GM18519 (cell line): ENCODE measurements at regions not wholly inside any gene's neighbourhood (a gene's known extent, or its start where the extent isn't known, plus 50 kb on each side); places are given as distances from the start of the nearest gene placed in this dataset.

Experiments used
- ATAC-seq: cut with Tn5 transposase; IDR thresholded peaks from one replicate; pipeline ENCODE4 v1.9.1; 2021; ENCODE audit warnings: mild to moderate bottlenecking, moderate library complexity; ENCODE audit not compliant: unreplicated experiment, low FRiP score

- no peak for ATAC-seq
These were observed 529.3 kb downstream of the ANKRD50 start for GRCh38 chr4:124183231-124183630.

GRCh38 chr4:124183926-124184325 lies 528.6 kb downstream of the ANKRD50 start:
- no peak for ATAC-seq

GRCh38 chr4:124184792-124185191 lies 527.7 kb downstream of the ANKRD50 start:
- ATAC-seq, result no peak

- no peak for ATAC-seq
These were observed 523.9 kb downstream of the ANKRD50 start for GRCh38 chr4:124188595-124188994.

GRCh38 chr4:124189545-124189944 lies 523.0 kb downstream of the ANKRD50 start:
- no peak for ATAC-seq

- ATAC-seq, result peak; percentile 55
These were observed 521.2 kb downstream of the ANKRD50 start for GRCh38 chr4:124191329-124191728.

- no peak for ATAC-seq
These were observed 520.0 kb downstream of the ANKRD50 start for GRCh38 chr4:124192544-124192943.

- no peak for ATAC-seq
These were observed 513.3 kb downstream of the ANKRD50 start for GRCh38 chr4:124199185-124199584.

GRCh38 chr4:124199755-124200154 lies 512.8 kb downstream of the ANKRD50 start:
- no peak for ATAC-seq

GRCh38 chr4:124201636-124202035 lies 510.9 kb downstream of the ANKRD50 start:
- ATAC-seq, result no peak

- ATAC-seq, result no peak
These were observed 510.4 kb downstream of the ANKRD50 start for GRCh38 chr4:124202099-124202498.

- no peak for ATAC-seq
These were observed 508.8 kb downstream of the ANKRD50 start for GRCh38 chr4:124203613-124204238.

GRCh38 chr4:124206779-124207605 lies 505.5 kb downstream of the ANKRD50 start:
- ATAC-seq, result no peak

GRCh38 chr4:124209211-124209610 lies 503.3 kb downstream of the ANKRD50 start:
- no peak for ATAC-seq

- ATAC-seq, result no peak
These were observed 502.9 kb downstream of the ANKRD50 start for GRCh38 chr4:124209626-124210025.

GRCh38 chr4:124210746-124211145 lies 501.8 kb downstream of the ANKRD50 start:
- ATAC-seq, result no peak

- ATAC-seq, result no peak
These were observed 499.5 kb downstream of the ANKRD50 start for GRCh38 chr4:124212815-124213630.

GRCh38 chr4:124219389-124219788 lies 493.1 kb downstream of the ANKRD50 start:
- ATAC-seq, result no peak

GRCh38 chr4:124224256-124224655 lies 488.3 kb downstream of the ANKRD50 start:
- ATAC-seq, result no peak

GRCh38 chr4:124227981-124228380 lies 484.6 kb downstream of the ANKRD50 start:
- no peak for ATAC-seq

- no peak for ATAC-seq
These were observed 482.3 kb downstream of the ANKRD50 start for GRCh38 chr4:124230268-124230667.
